Ramos (cell line): ENCODE measurements at regions not wholly inside any gene's neighbourhood (a gene's known extent, or its start where the extent isn't known, plus 50 kb on each side); places are given as distances from the start of the nearest gene placed in this dataset.

Source experiments
- in situ Hi-C: fragments of 300-500 bp; cut with MboI; formaldehyde crosslinking; loops from one replicate; pipeline ENCODE4 v1.14.3; 2022; ENCODE audit warnings: low sequenced_read_pairs; ENCODE audit not compliant: unreplicated experiment

DNA sequence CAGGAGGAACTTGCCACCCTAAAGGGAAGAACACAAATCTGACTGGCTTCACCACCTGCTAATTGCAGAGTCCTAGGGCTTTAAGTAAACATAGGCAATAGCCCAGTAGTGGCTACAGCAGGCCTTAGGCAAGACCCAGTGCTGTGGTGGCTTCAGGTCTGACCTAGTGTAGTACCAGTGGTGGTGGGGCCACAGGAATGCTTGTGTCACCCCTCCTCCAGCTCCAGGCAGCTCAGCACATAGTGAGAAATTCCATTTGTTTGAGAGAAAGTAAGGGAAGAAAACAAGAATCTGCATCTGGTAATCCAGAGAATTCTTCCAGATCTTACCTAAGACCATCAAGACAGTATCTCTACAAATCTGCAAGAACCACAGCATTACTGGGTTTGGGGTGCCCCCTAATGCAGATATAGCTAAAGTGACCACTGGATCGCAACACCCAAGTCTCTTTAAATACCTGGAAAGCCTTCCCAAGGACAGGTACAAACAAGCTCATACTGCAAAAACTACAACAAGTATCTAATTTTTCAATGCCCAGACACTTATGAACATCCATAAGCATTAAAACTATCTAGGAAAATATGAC is 102.6 kb upstream of the TRPM3 start:
- in situ Hi-C loops, result no loop called here

DNA sequence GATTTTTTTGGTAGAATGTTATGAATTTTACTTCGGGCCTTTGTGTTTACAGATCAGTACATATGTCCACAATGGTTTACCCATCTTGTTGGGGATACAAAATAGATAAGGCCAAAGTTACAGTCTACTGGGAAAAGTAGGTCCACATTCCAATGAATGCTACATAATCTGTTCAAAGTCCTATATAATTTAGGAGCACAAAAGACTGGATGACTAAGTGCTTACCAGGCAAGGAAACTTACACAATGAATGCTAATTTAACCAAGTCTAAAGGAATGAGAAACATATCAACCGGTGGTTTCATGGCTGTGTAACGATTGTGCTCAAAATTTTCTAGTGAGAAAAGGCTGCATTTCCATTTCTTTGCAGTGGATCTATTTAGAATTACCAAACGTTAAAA is 97.4 kb upstream of the TRPM3 start:
- in situ Hi-C loops, result no loop called here

DNA sequence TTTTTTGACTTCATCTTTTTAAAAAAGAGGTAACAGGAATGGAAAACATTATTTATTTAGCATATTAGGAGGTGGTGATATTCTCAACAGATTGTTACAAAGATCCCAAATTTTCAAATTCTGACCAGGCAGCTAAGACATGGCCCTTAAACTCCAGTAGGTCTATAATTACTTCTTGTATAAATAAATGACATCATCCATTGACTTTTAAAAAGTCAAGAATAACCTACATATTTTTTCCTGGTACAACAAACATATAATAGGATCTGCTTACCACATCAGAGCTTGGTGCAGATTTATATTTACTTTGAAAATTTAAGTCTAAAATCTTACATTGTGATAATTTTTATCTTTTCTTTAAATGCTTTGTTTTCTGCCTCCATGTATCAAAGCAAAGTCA is 92.2 kb upstream of the TRPM3 start:
- in situ Hi-C loops, result no loop called here

DNA sequence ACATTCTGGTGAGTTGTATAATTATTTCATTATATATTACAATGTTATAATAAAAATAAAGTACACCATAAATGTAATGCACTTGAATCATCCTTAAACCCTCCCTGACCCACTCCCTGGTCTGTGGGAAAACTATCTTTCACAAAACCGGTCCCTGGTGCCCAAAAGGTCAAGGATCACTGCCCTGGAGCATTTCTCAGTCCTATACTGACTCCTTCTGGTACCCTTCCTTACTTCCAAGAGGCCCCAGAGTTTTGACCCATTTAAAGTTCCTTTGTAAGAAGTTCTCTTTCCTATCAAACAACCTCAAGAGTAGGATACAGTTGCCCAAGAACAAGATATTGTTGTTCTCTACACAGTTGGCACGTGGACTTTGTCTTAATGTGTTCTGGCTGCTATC is 88.9 kb upstream of the TRPM3 start:
- in situ Hi-C loops, result no loop called here

DNA sequence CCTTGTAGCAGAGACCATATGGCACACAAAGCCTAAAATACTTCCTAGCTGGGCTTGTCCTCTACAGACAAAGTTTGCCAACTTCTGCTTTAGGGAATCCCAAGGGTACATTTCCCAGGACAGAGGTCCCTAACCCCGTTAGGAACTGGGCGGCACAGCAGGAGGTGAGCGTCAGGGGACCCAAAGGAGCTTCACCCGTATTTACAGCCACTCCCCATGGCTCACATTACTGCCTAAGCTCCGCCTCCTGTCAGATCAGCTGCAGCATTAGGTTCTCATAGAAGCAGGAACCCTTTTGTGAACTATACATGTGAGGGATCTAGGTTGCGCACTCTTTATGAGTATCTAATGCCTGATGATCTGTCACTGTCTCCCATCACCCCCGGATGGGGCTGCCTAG is 88.5 kb upstream of the TRPM3 start:
- in situ Hi-C loops, result no loop called here

DNA sequence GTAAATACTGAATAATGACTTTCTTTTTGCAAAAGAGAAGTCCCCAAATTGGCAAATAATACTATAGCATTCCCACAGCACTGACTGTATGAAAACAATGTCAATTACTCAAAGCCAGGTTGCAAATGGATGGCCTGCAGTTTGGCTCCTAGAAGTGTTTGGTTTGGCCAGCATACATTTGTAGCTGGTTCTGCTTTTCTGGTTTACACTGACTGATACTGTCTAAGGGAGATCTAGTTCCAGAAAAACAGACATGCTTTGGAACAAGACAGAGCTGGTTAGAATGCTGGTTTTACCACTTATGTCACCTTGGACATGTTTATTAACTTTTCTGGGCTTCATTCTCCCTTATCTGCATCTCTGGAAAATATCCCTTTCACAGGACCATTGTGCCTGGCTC is 81.5 kb upstream of the TRPM3 start:
- in situ Hi-C loops, result no loop called here

DNA sequence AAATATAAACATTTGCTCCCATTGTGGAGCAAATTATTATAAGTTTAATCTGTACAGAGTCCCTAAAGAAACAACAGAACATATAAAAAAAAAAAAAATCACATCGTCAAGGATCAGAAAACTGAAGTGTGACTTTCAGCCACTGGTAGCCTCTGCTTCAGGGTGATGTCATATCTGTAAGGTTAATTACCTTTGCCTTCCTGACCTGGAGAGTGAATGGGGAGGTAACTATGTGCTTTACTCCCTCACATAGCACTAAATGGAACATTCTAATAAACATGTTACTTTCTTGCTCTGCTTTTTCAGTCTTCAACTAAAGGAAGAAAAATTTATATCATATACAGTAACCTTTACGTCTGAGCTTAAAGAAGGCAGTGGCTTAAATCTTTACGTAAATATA is 70.3 kb upstream of the TRPM3 start:
- in situ Hi-C loops, result no loop called here

DNA sequence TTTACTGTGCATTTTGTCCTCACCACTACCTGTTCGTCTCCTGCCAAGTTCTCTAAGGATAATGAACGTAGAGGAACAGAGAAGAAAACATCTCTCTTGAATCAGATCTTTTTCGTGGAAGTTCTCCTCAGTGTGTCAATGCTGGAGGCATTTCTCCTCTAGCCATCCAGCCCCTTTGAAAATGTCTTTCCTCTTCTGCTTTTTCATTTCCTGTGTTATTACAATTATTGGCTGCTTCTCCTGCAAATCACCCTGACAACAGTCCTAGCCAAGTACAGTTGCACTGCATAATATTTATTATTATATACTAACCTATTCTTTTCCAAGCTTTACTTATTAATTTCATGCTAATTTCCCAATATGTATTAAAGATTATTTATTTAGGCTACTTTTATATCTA is 61.8 kb upstream of the TRPM3 start:
- in situ Hi-C loops, result no loop called here

DNA sequence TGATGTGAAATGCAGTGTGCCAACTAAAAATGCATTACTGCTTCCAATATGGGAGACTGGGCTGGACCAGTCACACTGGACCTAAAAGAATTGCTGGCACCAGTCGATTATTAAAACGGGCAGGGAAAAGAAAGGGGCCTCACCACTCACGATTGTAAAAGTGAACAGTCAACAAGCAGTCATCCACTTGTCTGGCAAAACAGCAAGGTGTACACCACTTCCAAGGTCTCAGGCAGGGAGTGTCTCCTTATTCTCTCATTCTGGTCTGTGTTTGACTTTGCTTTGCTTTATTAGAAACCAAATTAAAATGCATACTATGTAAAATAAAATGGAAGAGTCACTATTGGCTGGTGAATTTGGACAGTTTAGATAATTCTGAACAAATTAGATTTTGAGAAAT is 57.8 kb upstream of the TRPM3 start:
- in situ Hi-C loops, result no loop called here

DNA sequence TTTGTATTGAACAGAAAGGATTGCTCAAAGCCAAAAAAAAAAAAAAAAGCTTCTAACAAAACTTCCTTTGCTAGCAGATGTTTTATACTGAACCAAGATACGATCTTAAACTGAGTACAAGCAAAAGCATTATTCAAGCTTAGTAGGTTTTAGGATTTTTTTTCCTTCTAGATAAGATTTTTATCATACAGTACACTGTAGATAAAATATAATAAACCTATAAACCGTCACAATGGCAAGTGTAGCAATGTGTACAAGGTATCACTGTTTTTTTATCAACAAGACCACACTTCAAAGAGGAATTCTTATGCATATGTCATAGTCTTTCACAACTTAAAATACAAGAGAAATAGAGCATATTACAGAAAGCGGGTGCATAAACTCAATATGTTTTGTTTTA is 56.5 kb upstream of the TRPM3 start:
- in situ Hi-C loops, result no loop called here

DNA sequence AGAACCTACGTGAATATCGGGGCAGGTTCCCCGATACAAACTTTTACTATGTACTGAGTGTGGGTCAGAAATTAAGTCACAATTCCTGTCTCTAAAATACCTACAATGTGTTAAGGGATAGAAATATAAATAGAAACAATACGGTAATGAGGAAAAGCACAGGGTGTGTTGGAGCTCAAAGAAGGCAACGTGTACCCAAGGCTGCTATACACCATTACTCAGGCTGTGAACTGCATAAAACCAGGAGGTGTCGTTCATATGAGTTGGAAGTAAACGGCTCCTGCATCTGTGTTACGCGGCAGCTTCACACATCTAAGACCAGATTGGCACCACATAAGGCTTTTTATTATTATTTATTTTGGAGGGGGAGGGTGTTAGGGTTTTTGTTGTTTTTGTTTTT is 50.1 kb upstream of the TRPM3 start:
- in situ Hi-C loops, result no loop called here
